ENCODE measurements at regions not wholly inside any gene's neighbourhood (a gene's known extent, or its start where the extent isn't known, plus 50 kb on each side); places are given as distances from the start of the nearest gene placed in this dataset.

- ChIA-PET POLR2A (interaction anchor here (0.5 kb wide), 1 partner anchor 1523 kb away, joined by 3 read pairs; no protein-coding TSS in a partner anchor), CTCF (no interaction called here)
- Histone ChIP-seq H3K36me3 (ENCODE audit: control insufficient read depth in 4 of 4, insufficient read depth in 4 of 4, low read length in 3 of 4) (no peaks in the 10 kb centered on the region), H3K4me3 (ENCODE audit: control insufficient read depth in 1 of 7, extremely low read depth in 1 of 7, insufficient read depth in 4 of 7, low read depth in 2 of 7, low read length in 6 of 7) (no peak overlapping the region), H3K4me1 (ENCODE audit: control extremely low read depth in 1 of 4, control insufficient read depth in 4 of 4, insufficient read depth in 4 of 4, low read length in 3 of 4) (no peaks in the 10 kb centered on the region), H3K27me3 (replicated peaks in 2 of 5; ENCODE audit: control insufficient read depth in 4 of 5, insufficient read depth in 5 of 5, low read length in 4 of 5) (no peaks in the 10 kb centered on the region), H3K9me3 (ENCODE audit: control extremely low read depth in 1 of 5, control insufficient read depth in 4 of 5, insufficient read depth in 2 of 5, low read depth in 1 of 5, low read length in 4 of 5) (no peaks in the 10 kb centered on the region), H3K27ac (ENCODE audit: insufficient read depth in 1 of 2, low read depth in 1 of 2, low read length in 2 of 2, poor library complexity in 1 of 2, severe bottlenecking in 2 of 2) (no peak overlapping the region)
- DNase-seq = no peak
- 96% methylated on average over 3 of the region's 5 CpGs for WGBS (ENCODE audit: insufficient coverage)
Observed at GRCh38 chr10:36476399-36476798, 649.0 kb upstream of the ANKRD30A start.

GRCh38 chr10:36475746-36476145 is 649.7 kb upstream of the ANKRD30A start:
- 100% methylated on average over 1 of the region's 1 CpG for WGBS (ENCODE audit: insufficient coverage)
- Histone ChIP-seq H3K27me3 (replicated peaks in 2 of 5; ENCODE audit: control insufficient read depth in 4 of 5, insufficient read depth in 5 of 5, low read length in 4 of 5) (no peaks in the 10 kb centered on the region), H3K9me3 (ENCODE audit: control extremely low read depth in 1 of 5, control insufficient read depth in 4 of 5, insufficient read depth in 2 of 5, low read depth in 1 of 5, low read length in 4 of 5) (no peaks in the 10 kb centered on the region), H3K4me3 (ENCODE audit: control insufficient read depth in 1 of 7, extremely low read depth in 1 of 7, insufficient read depth in 4 of 7, low read depth in 2 of 7, low read length in 6 of 7) (no peak overlapping the region), H3K36me3 (ENCODE audit: control insufficient read depth in 4 of 4, insufficient read depth in 4 of 4, low read length in 3 of 4) (no peaks in the 10 kb centered on the region), H3K27ac (ENCODE audit: insufficient read depth in 1 of 2, low read depth in 1 of 2, low read length in 2 of 2, poor library complexity in 1 of 2, severe bottlenecking in 2 of 2) (no peak overlapping the region), H3K4me1 (ENCODE audit: control extremely low read depth in 1 of 4, control insufficient read depth in 4 of 4, insufficient read depth in 4 of 4, low read length in 3 of 4) (no peaks in the 10 kb centered on the region)
- ChIA-PET POLR2A (no interaction called here), CTCF (no interaction called here)
- DNase-seq = no peak

- ChIA-PET CTCF (no interaction called here), POLR2A (no interaction called here)
- no peaks in the 10 kb centered on the region for H3K36me3 ChIP-seq (ENCODE audit: control insufficient read depth in 4 of 4, insufficient read depth in 4 of 4, low read length in 3 of 4)
- H3K27ac ChIP-seq (ENCODE audit: insufficient read depth in 1 of 2, low read depth in 1 of 2, low read length in 2 of 2, poor library complexity in 1 of 2, severe bottlenecking in 2 of 2) = no peak overlapping the region
- H3K4me3 ChIP-seq (ENCODE audit: control insufficient read depth in 1 of 7, extremely low read depth in 1 of 7, insufficient read depth in 4 of 7, low read depth in 2 of 7, low read length in 6 of 7) = no peak overlapping the region
- H3K27me3 ChIP-seq (replicated peaks in 2 of 5; ENCODE audit: control insufficient read depth in 4 of 5, insufficient read depth in 5 of 5, low read length in 4 of 5) = no peaks in the 10 kb centered on the region
- WGBS (ENCODE audit: insufficient coverage) = no CpG with 5 or more reads among the region's 2 CpGs
- no peaks in the 10 kb centered on the region for H3K4me1 ChIP-seq (ENCODE audit: control extremely low read depth in 1 of 4, control insufficient read depth in 4 of 4, insufficient read depth in 4 of 4, low read length in 3 of 4)
- H3K9me3 ChIP-seq (ENCODE audit: control extremely low read depth in 1 of 5, control insufficient read depth in 4 of 5, insufficient read depth in 2 of 5, low read depth in 1 of 5, low read length in 4 of 5) = no peaks in the 10 kb centered on the region
- DNase-seq = no peak
Observed at GRCh38 chr10:36474456-36474855, 650.9 kb upstream of the ANKRD30A start.

- no peak overlapping the region for H3K27ac ChIP-seq (ENCODE audit: insufficient read depth in 1 of 2, low read depth in 1 of 2, low read length in 2 of 2, poor library complexity in 1 of 2, severe bottlenecking in 2 of 2)
- H3K9me3 ChIP-seq (ENCODE audit: control extremely low read depth in 1 of 5, control insufficient read depth in 4 of 5, insufficient read depth in 2 of 5, low read depth in 1 of 5, low read length in 4 of 5) = no peaks in the 10 kb centered on the region
- CTCF ChIA-PET = no interaction called here
- POLR2A ChIA-PET = no interaction called here
- DNase-seq = no peak
- no peaks in the 10 kb centered on the region for H3K27me3 ChIP-seq (replicated peaks in 2 of 5; ENCODE audit: control insufficient read depth in 4 of 5, insufficient read depth in 5 of 5, low read length in 4 of 5)
- H3K36me3 ChIP-seq (ENCODE audit: control insufficient read depth in 4 of 4, insufficient read depth in 4 of 4, low read length in 3 of 4) = no peaks in the 10 kb centered on the region
- no peak overlapping the region for H3K4me3 ChIP-seq (ENCODE audit: control insufficient read depth in 1 of 7, extremely low read depth in 1 of 7, insufficient read depth in 4 of 7, low read depth in 2 of 7, low read length in 6 of 7)
- WGBS (ENCODE audit: insufficient coverage) = no CpG with 5 or more reads among the region's 4 CpGs
- no peaks in the 10 kb centered on the region for H3K4me1 ChIP-seq (ENCODE audit: control extremely low read depth in 1 of 4, control insufficient read depth in 4 of 4, insufficient read depth in 4 of 4, low read length in 3 of 4)
Observed at GRCh38 chr10:36473122-36473521, 652.3 kb upstream of the ANKRD30A start.

GRCh38 chr10:36469585-36469984 is 655.8 kb upstream of the ANKRD30A start:
- no peaks in the 10 kb centered on the region for H3K4me1 ChIP-seq (ENCODE audit: control extremely low read depth in 1 of 4, control insufficient read depth in 4 of 4, insufficient read depth in 4 of 4, low read length in 3 of 4)
- ChIA-PET POLR2A (no interaction called here), CTCF (no interaction called here)
- H3K27ac ChIP-seq (ENCODE audit: insufficient read depth in 1 of 2, low read depth in 1 of 2, low read length in 2 of 2, poor library complexity in 1 of 2, severe bottlenecking in 2 of 2) = no peak overlapping the region
- H3K9me3 ChIP-seq (ENCODE audit: control extremely low read depth in 1 of 5, control insufficient read depth in 4 of 5, insufficient read depth in 2 of 5, low read depth in 1 of 5, low read length in 4 of 5) = no peaks in the 10 kb centered on the region
- no peaks in the 10 kb centered on the region for H3K36me3 ChIP-seq (ENCODE audit: control insufficient read depth in 4 of 4, insufficient read depth in 4 of 4, low read length in 3 of 4)
- no peak for DNase-seq
- 88% methylated on average over 2 of the region's 2 CpGs for WGBS (ENCODE audit: insufficient coverage)
- H3K27me3 ChIP-seq (replicated peaks in 2 of 5; ENCODE audit: control insufficient read depth in 4 of 5, insufficient read depth in 5 of 5, low read length in 4 of 5) = no peaks in the 10 kb centered on the region
- no peak overlapping the region for H3K4me3 ChIP-seq (ENCODE audit: control insufficient read depth in 1 of 7, extremely low read depth in 1 of 7, insufficient read depth in 4 of 7, low read depth in 2 of 7, low read length in 6 of 7)

- Histone ChIP-seq H3K4me3 (ENCODE audit: control insufficient read depth in 1 of 7, extremely low read depth in 1 of 7, insufficient read depth in 4 of 7, low read depth in 2 of 7, low read length in 6 of 7) (no peak overlapping the region), H3K27ac (ENCODE audit: insufficient read depth in 1 of 2, low read depth in 1 of 2, low read length in 2 of 2, poor library complexity in 1 of 2, severe bottlenecking in 2 of 2) (no peak overlapping the region), H3K4me1 (ENCODE audit: control extremely low read depth in 1 of 4, control insufficient read depth in 4 of 4, insufficient read depth in 4 of 4, low read length in 3 of 4) (no peaks in the 10 kb centered on the region), H3K36me3 (ENCODE audit: control insufficient read depth in 4 of 4, insufficient read depth in 4 of 4, low read length in 3 of 4) (no peaks in the 10 kb centered on the region), H3K9me3 (ENCODE audit: control extremely low read depth in 1 of 5, control insufficient read depth in 4 of 5, insufficient read depth in 2 of 5, low read depth in 1 of 5, low read length in 4 of 5) (no peaks in the 10 kb centered on the region), H3K27me3 (replicated peaks in 2 of 5; ENCODE audit: control insufficient read depth in 4 of 5, insufficient read depth in 5 of 5, low read length in 4 of 5) (no peaks in the 10 kb centered on the region)
- ChIA-PET CTCF (no interaction called here), POLR2A (no interaction called here)
- WGBS (ENCODE audit: insufficient coverage) = no CpG with 5 or more reads among the region's 3 CpGs
- no peak for DNase-seq
Observed at GRCh38 chr10:36468620-36469019, 656.8 kb upstream of the ANKRD30A start.

GRCh38 chr10:36465604-36466379 is 659.6 kb upstream of the ANKRD30A start:
- Histone ChIP-seq H3K36me3 (ENCODE audit: control insufficient read depth in 4 of 4, insufficient read depth in 4 of 4, low read length in 3 of 4) (no peaks in the 10 kb centered on the region), H3K27ac (ENCODE audit: insufficient read depth in 1 of 2, low read depth in 1 of 2, low read length in 2 of 2, poor library complexity in 1 of 2, severe bottlenecking in 2 of 2) (no peak overlapping the region), H3K27me3 (replicated peaks in 2 of 5; ENCODE audit: control insufficient read depth in 4 of 5, insufficient read depth in 5 of 5, low read length in 4 of 5) (no peaks in the 10 kb centered on the region), H3K9me3 (ENCODE audit: control extremely low read depth in 1 of 5, control insufficient read depth in 4 of 5, insufficient read depth in 2 of 5, low read depth in 1 of 5, low read length in 4 of 5) (no peaks in the 10 kb centered on the region), H3K4me1 (ENCODE audit: control extremely low read depth in 1 of 4, control insufficient read depth in 4 of 4, insufficient read depth in 4 of 4, low read length in 3 of 4) (no peaks in the 10 kb centered on the region), H3K4me3 (ENCODE audit: control insufficient read depth in 1 of 7, extremely low read depth in 1 of 7, insufficient read depth in 4 of 7, low read depth in 2 of 7, low read length in 6 of 7) (no peak overlapping the region)
- POLR2A ChIA-PET = interaction anchor here (0.6 kb wide), 1 partner anchor 111 kb away, joined by 4 read pairs; no protein-coding TSS in a partner anchor
- CTCF ChIA-PET = no interaction called here
- no CpG with 5 or more reads among the region's 3 CpGs for WGBS (ENCODE audit: insufficient coverage)
- no peak for DNase-seq
